ENCODE measurements at regions not wholly inside any gene's neighbourhood (a gene's known extent, or its start where the extent isn't known, plus 50 kb on each side); places are given as distances from the start of the nearest gene placed in this dataset.

- Histone ChIP-seq H3K27ac (ENCODE audit: low read depth in 1 of 2, low read length in 2 of 2) (no peak overlapping the region), H3K79me2 (ENCODE audit: insufficient read depth, low read length) (no peaks in the 10 kb centered on the region), H3K4me3 (replicated peaks in 1 of 3; ENCODE audit: low read depth in 2 of 3, low read length in 3 of 3) (no peak overlapping the region), H3K36me3 (replicated peaks in 1 of 2; ENCODE audit: control insufficient read depth in 1 of 2, insufficient read depth in 2 of 2, low read length in 2 of 2) (no peaks in the 10 kb centered on the region), H3K4me2 (replicated peaks; ENCODE audit: extremely low read depth, low read length, poor library complexity, severe bottlenecking) (no peak overlapping the region), H2AFZ (ENCODE audit: insufficient read depth, low read depth, low read length, poor library complexity, severe bottlenecking) (no peak overlapping the region), H4K20me1 (ENCODE audit: insufficient read depth, low read length) (no peaks in the 10 kb centered on the region), H3K9ac (ENCODE audit: insufficient read depth, low read length, poor library complexity, severe bottlenecking) (no peak overlapping the region), H3K27me3 (ENCODE audit: control insufficient read depth in 2 of 2, insufficient read depth in 2 of 2, low read length in 2 of 2) (peaks cover 0 to 2% of the 10 kb centered on the region in 2 donors), H3K9me3 (replicated peaks in 1 of 2; ENCODE audit: control insufficient read depth in 1 of 2, insufficient read depth in 1 of 2, low read length in 2 of 2) (no peaks in the 10 kb centered on the region), H3K4me1 (ENCODE audit: control insufficient read depth in 1 of 2, insufficient read depth in 2 of 2, low read length in 2 of 2) (no peaks in the 10 kb centered on the region)
- no peak overlapping the region for H3K4me3 Mint-ChIP-seq
- no peaks in the 10 kb centered on the region for H3K36me3 Mint-ChIP-seq
- DNase-seq, result no peak
- TF ChIP-seq CTCF (IDR thresholded peaks at IDR 0.05), result no peak
- intact Hi-C loops (cut with micrococcal nuclease), result no loop called here
- H3K9me3 Mint-ChIP-seq, result no peaks in the 10 kb centered on the region
- H3K4me1 Mint-ChIP-seq, result no peaks in the 10 kb centered on the region
- H3K27me3 Mint-ChIP-seq (ENCODE audit: low read depth in 3 of 3), result peaks cover 3 to 12% (median 7%) of the 10 kb centered on the region in 3 donors
- no peak overlapping the region for H3K27ac Mint-ChIP-seq
Observed at GRCh38 chr3:170804078-170804477, 65.9 kb downstream of the RPL22L1 start.

DNA sequence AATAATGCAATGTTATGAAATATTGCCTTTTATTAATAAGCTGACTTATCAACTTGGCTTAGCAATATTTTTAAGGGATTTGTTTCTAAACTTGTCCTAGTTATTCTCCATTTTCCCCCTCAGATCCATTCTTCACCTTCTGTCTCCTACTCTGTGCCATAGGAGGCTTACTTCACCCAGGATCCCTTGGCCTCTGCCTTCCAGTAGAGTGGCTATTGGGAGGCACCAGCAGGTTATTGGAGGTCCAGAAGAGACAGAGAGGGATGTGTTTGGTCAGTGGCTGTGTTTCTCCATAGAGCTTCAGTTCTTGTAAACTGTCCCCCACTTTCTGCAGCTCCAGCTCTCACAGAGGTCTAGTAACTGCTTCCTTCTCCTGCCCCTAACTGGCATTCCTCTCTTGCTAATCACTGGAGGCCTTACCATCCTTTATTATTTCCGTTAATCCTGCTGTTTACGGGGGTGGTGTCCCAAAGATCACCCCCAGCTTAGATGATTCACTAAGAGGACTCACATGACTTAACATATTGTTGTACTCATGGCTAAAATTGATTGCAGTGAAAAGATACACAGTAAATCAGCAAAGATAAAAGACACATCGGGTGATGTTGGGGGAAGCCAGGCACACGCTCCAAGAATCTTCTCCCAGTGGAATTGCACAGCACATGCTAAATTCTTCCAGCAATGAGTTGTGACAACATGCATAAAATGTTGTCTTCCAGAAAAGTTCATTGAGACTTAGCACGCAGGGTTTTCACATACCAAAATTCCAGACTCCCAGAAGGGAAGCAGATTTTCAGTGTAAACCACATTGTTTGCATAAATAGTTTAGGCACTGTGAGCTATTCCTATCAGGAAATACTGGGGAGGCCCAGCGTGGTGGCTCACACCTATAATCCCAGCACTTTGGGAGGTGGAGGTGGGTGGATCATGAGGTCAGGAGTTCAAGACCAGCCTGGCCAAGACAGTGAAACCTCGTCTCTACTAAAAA is 67.5 kb downstream of the RPL22L1 start:
- no peaks in the 10 kb centered on the region for H4K20me1 ChIP-seq (ENCODE audit: insufficient read depth, low read length)
- no peak overlapping the region for H3K9ac ChIP-seq (ENCODE audit: insufficient read depth, low read length, poor library complexity, severe bottlenecking)
- no peak overlapping the region for H3K4me3 ChIP-seq (replicated peaks in 1 of 3; ENCODE audit: low read depth in 2 of 3, low read length in 3 of 3)
- peaks cover 0 to 2% of the 10 kb centered on the region in 2 donors for H3K27me3 ChIP-seq (ENCODE audit: control insufficient read depth in 2 of 2, insufficient read depth in 2 of 2, low read length in 2 of 2)
- H3K4me3 Mint-ChIP-seq, result no peak overlapping the region
- no peaks in the 10 kb centered on the region for H3K36me3 Mint-ChIP-seq
- no peak overlapping the region for H3K4me2 ChIP-seq (replicated peaks; ENCODE audit: extremely low read depth, low read length, poor library complexity, severe bottlenecking)
- peaks cover 0 to 4% (median 0%) of the 10 kb centered on the region in 7 donors for H3K9me3 Mint-ChIP-seq
- no peaks in the 10 kb centered on the region for H3K4me1 Mint-ChIP-seq
- H3K27ac Mint-ChIP-seq, result no peak overlapping the region
- H2AFZ ChIP-seq (ENCODE audit: insufficient read depth, low read depth, low read length, poor library complexity, severe bottlenecking), result no peak overlapping the region
- TF ChIP-seq CTCF (IDR thresholded peaks at IDR 0.05), result no peak
- no peaks in the 10 kb centered on the region for H3K9me3 ChIP-seq (replicated peaks in 1 of 2; ENCODE audit: control insufficient read depth in 1 of 2, insufficient read depth in 1 of 2, low read length in 2 of 2)
- no peaks in the 10 kb centered on the region for H3K79me2 ChIP-seq (ENCODE audit: insufficient read depth, low read length)
- intact Hi-C loops (cut with micrococcal nuclease), result no loop called here
- no peak for DNase-seq
- 80% methylated on average over 3 of the region's 7 CpGs for WGBS (ENCODE audit: insufficient coverage)
- peaks cover 2 to 12% (median 8%) of the 10 kb centered on the region in 3 donors for H3K27me3 Mint-ChIP-seq (ENCODE audit: low read depth in 3 of 3)
- H3K27ac ChIP-seq (ENCODE audit: low read depth in 1 of 2, low read length in 2 of 2), result no peak overlapping the region
- no peaks in the 10 kb centered on the region for H3K36me3 ChIP-seq (replicated peaks in 1 of 2; ENCODE audit: control insufficient read depth in 1 of 2, insufficient read depth in 2 of 2, low read length in 2 of 2)
- H3K4me1 ChIP-seq (ENCODE audit: control insufficient read depth in 1 of 2, insufficient read depth in 2 of 2, low read length in 2 of 2), result no peaks in the 10 kb centered on the region
